ENCODE measurements at regions not wholly inside any gene's neighbourhood (a gene's known extent, or its start where the extent isn't known, plus 50 kb on each side); places are given as distances from the start of the nearest gene placed in this dataset.

DNA sequence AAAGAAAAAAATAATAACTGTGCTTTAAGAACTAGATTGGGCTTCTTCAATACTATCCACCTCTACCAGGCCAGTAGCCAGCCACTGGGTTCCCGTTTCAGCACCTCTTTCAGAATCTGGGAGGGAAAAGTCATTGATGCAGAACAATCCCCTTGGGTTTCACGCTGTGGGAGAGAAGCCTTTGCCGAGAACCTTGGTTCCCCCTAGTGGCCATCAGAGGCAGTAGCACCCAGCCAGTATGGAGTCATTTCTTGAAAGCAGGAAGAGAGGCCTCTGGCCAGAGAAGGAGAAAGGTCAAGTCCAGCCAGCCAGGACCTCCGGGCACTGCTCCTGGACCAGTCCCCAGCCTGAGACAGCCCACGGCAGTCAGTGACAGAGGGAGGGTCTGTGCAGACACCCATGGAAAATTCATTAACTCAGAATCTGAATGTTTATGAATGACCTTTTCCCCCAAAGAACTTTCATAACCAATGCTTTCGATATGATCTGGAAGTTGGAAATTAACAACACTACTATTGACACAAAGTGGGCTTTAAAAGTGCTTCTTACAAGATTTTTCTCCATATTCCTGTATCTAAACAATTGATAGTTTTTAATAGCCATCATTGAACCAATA is 51.2 kb upstream of the CDH5 start:
- DNase-seq = peak; percentile 55

DNA sequence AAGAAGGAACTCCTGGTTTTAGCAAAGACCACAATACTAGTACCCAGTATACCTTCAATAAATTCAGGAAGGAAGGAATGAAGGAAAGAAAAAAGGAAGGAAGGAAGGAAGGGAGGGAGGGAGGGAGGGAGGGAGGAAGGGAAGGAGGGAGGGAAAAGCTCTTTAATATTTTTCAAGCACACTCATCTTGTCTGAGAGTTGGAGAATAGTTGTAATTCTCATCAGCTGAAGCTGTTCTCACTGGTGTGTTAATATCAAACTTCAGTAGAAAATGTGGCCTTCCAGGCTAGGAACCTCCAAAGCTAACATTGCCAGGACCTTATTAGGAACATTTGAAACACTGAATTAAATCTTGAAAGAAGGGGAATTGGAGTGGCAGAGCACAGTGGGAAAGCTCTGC is 55.2 kb upstream of the CDH5 start:
- DNase-seq = no peak

DNA sequence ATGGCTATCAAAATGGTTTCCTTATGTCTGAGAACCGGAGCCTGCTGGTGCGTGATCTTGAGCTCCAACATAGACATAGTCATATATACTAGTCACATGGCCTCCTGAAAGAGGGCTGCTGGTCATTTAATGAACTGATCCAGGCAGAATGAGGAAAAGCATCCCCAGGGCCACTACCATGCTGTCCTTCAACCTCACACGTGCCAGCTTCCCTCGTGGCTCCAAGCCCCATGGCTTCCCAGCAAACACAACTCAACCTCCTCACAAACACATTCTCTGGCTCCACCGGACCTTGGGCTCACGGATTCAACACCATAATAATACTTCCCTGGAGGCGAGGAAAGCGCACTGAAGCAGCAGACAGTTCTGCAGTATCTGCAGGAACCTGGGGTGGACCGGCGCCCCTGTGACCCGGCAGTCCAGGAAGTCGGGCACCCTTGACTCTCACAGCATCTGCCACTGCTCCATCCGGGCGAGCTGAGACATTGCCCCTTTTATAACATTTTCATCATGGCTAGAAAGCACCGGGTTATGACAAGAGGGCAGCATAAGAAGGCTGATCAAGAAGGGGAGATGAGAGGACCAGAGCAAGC is 57.2 kb upstream of the CDH5 start:
- DNase-seq = no peak

DNA sequence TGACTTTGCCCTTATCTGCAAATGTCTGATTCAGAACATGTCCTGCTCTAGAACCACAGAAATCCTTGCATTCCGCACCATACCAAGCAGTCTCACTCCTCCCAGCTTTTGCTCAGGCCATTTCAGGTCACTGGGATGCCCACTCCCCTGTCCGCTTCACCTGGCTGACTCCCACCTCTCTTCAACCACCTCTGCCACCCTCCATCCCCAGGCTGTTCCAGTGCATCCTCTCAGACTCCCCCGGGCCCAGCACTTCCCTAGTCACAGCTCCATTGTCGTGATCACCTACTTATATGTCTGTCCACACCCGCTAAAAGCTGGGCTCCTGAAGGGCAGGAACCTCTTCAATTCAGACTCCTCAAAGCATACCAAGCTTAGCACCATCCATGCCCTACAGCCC is 58.4 kb upstream of the CDH5 start:
- DNase-seq = no peak

DNA sequence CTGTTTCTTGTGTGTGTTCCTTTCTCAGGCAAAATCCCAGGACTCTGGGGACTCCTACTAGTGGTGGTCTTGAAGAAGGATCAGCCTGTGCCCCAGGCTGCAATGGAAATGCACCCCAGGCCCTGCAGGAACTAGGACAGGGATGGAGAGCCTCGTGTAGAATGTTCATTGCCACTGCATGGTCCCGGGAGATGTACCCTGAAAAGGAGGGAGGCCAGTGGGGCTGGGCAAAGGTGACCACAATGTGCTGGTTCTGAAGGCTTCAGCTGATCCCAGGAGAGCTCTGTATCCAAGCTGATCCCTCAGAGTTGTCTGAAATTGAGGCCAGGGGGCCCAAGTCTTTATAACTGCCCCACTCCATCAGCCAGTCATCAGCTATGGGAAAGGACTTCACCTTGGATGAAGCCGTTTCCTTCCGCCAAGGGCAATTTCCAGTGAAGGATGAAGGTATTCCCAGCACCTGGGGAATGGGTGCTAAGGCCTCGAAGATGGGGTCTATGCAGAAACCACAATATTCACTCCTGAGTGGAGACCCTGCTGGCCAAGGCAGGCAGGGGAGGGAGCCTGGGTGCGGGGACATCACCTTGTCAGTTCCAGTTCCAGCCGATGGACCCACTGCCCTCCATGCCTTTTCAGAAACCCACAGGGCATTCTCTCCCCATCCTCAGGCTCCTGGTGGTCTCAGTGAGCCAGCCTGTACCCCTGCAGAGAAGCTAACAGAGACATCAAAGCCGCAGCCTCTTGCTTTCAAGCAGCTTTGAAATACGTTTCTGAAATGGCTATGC is 59.9 kb upstream of the CDH5 start:
- no peak for DNase-seq

DNA sequence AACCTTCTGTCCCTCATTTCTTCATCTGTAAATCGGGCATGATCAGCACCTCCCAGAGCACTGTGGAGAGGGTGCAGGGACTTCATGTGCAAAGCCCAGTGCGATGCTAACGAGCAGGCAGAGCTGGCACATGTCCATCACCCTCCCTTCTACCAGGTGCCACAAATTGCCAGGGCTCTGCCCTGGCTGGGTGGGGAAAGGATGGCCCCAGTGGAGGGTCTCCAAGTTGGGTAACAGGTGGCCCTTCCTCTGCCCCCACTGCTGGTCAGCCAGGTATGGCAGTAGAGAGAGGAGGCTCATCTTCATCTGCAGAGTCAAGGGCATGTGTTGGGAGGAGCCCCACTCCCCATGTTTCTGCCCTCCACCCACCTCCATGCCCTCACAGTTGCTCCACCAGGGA is 61.5 kb upstream of the CDH5 start:
- no peak for DNase-seq

DNA sequence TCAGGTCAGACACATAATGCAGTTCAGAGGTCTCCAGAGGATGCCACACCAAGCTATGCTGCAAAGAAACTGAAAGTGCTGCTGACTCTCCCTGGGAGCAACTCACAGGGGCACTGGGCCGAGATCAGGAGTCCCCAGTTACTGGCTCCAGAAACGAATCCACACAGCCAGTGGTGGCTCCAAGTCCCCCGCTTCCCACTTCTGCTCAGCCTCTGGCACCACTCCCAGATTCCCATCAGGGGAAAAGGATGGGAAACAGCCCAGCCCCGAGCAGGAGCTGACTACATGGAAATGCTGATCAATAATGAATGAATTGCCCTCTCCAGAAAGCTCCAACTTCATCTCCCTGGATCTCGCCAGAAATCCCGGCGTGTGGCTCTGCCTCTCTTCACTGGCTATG is 62.3 kb upstream of the CDH5 start:
- no peak for DNase-seq

DNA sequence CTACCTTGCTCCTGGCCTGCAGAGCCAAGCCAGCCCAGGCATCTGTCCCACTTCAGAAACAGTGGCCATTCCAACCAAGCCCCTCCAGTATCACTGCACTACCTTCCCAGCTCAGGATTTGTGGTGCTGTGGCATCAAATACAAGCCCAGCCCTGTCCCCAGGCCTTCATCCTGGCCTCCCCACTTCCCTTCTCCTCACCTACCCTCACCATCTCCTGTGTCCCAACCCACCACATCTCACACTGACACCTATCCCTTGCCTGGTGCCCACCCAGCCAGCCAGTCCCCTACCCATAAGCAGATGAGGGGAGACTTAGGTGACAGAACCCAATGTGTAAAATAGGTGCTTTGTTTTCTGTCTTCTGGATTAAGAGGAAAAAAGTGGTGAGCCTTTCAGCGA is 66.0 kb upstream of the CDH5 start:
- DNase-seq = no peak

DNA sequence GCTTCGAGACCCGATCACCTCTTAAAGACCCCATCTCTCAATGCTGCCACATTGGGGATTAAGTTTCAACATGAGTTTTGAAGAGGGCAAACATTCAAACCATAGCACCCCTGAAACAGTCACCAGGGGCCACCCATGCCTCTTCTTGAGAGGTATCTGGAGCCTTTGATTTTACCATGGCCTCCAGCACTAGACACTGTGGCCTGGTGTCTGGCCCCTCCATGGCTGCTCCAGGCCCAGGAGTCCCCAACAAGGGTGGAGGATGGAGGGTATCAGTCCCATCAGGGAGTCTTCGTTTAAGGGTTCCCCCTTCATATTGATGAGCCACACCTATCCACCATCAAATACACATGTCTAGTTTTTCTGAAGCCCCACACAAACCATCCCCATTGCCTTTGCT is 66.5 kb upstream of the CDH5 start:
- no peak for DNase-seq

DNA sequence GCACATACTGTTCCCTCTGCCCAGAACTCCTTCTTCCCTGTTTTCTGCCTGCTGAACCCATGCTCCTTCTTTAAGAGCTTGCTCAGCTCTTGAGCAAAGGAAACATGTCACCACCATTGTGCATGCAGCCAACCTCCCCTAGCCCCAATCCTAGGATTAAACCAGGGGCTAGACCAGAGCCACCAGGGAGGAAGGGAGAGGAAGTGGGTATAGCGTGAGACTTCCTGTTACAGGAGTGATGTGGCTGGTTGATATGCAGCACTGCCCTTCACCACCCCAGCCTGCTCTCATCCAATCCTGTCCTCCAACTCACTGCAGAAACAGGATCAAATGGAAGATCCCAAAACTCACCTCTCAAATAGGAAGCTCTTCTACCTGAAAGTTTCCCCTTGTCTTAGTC is 67.1 kb upstream of the CDH5 start:
- DNase-seq = no peak

DNA sequence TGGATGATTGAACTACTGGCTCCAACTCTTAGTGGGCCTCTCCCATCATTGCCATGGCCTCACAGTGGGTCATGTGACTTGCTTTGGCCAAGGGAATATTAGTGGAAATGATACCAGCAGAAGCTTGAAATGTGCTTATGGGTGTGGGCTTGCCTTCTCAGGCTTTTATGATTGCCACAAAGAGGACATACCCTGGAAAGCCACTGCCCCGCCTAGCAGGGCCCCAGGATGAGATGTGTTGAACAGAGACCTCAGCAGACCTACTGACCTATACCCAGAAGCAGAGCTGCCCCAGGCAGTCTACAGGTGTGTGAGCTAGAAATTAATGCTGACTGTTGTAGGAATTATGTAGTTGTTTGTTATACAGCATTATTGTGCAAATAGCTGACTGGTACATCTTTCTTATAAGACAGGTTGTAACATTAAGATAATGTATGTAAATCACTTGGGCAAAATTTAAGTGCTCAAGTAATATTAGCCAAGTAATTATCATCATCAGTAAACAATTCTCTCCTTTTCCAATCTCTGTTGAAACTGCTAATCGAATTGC is 67.8 kb upstream of the CDH5 start:
- no peak for DNase-seq

DNA sequence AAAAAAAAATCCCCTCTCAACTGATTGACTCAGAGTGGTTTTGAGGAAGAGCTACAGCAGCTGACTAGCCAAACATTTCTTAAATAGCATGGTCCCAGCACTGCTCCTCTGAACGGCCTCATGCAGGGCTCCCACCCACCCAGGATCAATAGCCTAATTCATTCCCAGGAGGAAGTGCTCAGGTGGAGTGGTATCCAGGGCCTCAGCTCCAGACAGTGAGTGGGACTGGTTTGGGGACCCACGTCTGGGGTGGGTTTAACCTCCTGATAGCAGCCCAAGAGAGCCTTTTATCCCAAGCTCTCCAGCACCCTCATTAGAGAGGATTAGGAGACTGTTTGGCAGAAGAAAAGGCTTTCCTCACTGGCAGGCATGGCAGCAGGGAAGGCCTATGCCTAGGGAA is 68.5 kb upstream of the CDH5 start:
- no peak for DNase-seq

DNA sequence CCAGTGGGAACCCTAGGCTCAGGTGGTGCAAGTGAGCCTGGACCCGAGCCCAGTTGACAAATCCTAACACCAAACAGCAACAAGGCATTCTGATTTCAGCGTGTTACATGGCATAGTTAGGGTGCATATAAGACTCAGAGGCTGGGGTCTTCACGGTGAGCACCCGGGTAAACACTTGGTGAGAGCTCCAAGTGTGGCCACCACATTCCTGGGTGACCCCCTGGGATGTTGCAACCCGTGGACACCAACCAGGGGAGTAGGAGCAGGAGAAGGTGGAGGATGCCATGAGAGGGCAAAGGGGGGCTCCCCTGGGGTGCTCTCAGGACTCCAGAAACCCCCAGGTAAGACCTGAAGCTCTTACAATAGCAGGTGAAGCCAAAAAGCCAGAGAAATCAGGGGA is 69.9 kb upstream of the CDH5 start:
- no peak for DNase-seq

DNA sequence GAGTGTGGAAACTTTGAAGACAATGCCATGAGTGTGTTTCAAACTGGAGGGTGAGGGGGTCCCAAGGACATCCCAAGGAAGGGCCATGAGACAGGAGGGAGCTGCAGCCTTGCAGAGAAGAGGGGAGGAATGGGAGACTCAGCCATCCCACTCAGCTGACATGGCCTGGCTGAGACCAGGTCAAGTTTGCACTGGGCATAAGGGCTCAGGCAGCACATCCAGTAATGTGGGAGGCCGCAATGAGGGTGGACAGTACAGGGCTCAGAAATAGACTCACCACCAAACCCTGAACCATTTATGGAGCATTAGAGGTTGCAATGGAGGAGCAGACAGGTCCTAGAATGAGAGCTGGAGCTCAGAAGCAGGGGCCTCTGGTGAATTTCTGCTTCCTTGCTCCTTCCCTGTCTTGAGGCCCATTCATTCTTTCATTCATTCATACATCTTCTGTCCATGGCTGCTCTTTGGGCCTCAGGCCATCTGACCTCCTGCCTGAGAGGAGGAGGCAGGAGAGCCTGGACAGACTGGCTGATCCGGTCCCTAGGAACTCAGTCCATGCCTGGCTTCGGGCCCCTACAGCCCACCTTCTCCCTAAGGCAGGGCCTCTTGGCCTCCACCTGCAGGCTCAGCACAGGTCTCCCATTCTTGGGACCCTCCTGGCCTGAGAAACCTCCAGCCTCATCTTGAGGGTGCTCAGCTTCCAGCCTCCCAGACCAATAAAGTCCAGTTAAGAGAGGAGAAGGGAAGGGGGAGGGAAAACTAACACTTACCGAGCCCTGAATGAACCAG is 70.5 kb upstream of the CDH5 start:
- DNase-seq = no peak

DNA sequence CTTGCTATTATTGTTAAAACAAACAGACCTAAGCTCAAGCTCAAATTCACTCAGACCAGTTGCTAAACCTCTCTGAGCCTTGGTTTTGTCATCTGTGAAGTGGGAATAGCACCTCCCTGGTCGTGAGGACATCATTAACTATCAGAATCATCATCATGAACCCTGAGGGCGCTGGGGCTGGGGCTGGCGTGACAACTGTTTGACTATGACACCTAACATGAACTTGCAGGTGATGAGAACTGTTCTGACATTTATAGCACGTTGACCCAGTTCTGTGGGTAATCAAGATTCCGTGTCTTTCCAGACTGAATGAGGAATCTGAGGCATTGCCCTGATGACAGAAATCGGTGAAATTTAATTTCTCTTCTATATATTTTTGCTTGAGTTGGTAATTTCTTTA is 71.3 kb upstream of the CDH5 start:
- DNase-seq = no peak

DNA sequence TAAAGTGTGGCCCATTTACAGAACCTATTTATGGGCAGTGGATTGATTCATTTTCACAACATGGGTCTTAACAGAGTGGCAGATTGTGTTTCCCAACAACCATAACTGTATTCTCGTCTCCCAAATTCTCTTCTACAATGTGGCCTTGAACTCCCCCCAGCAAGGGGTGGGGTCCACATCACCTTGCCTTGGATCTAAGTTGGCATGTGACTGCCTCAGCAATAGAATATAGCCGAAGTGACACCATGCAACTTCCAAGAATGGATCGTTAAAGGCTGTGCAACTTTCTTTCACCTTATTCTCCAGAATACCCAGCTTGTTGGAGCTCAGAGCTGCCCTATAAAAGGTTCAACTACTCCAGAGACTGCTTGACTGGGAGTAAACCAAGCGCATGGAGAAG is 72.0 kb upstream of the CDH5 start:
- no peak for DNase-seq

DNA sequence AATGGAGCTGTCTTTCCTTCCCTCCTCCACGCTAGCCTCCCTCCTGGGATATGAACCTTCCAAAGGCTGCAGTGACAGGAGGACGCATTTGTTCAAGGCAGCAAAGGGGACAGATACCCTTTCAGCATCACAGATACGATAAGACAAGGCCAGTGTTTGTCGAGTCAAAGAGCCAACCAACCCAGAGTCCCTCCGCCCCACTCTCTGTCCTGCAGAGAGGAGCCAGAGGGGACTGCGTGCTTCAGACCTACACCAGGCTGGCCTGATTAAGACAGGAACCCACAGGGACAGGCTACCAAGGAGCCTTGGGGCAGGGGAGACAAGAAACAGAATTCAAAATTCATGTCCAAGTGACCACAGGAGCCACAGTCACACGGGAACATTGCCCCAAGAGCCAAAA is 72.6 kb upstream of the CDH5 start:
- DNase-seq = no peak

DNA sequence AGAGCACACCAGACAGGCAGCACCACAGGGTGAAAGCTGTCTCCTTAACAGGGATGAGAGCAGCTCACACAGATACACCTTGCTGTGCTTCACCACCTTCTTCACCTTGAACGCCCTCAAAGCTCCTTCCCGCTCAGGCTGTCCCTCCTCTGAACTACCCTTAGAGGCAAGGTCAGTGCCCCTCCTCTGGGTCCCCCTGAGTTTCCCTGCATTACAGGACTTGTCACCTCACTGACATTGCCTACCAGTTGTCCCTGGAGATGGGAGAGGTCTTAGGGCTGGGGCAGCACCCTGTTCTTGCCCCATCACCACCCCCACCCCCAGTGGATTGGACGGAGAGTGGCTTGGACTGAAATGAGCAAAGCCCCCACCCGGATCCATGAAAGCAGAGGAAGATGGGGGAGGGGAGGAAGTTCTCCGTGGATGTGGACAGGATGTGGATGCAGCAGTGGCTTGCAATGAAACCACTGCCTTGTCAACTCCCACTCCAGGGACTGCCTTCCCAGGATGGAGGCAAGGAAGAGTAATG is 73.2 kb upstream of the CDH5 start:
- DNase-seq = no peak

DNA sequence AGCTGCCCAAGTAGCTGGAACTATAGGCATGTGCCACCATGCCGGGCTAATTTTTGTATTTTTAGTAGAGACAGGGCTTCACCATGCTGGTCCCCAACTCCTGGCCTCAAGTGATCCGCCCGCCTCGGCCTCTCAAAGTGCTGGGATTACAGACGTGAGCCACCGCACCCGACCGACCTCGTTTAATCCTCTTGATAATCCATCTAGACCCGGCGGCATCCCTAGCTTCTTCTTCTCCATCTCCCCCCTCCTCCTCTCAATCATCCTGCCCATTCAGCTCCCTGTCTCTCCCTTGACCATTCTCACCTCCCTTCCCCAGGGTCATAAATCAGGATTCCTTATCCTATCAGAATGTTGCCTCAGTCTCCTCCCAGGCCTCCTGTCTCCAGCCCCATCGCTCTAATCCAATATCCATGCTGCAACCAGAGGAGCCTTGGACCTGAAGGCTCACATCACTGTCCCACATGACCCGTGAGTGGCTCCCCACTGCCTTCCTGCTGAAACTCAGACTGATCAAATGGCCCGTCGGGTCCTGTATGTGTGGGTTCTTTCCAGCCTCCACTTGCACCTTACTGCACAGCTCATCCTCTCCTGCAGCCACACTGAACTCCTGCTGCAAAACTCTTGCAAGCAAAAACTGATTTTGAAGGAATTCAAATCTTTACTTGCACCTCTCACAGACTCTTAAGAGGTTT is 74.1 kb upstream of the CDH5 start:
- no peak for DNase-seq

DNA sequence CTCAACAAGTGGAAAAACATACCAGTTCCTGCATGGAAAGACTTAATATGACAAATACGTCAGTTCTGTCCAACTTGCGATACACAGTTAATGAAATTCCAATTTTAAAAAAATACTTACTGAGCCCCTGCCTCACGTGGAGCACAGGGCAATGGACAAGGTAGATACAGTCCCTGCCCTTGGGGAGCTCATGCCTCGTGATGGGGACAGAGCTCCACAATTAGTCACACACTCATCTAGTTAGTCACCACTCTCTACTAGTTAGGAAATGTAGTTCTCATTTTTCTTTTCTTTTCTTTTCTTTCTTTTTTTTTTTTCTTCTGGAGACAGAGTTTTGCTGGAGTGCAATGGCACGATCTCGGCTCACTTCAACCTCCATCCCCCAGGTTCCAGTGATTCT is 74.7 kb upstream of the CDH5 start:
- no peak for DNase-seq

DNA sequence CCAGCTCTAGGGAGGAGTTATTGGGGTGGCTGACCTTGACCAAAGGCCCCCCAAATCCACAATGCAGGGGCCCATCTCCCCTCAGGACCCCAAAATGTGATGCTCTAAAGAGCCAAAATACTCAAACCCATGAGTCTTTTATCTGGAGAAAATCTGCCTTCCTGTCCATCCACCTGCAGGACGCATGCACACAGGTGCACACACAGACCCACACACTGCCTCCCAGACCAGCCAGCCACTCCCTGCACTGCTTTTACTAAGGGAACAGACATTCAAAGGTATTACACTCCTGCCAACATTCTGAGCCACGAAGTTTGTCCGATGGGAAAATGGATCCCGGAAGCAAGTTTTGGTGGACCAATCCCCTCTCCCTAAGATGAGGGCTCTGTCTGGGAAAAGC is 76.1 kb upstream of the CDH5 start:
- DNase-seq = no peak

DNA sequence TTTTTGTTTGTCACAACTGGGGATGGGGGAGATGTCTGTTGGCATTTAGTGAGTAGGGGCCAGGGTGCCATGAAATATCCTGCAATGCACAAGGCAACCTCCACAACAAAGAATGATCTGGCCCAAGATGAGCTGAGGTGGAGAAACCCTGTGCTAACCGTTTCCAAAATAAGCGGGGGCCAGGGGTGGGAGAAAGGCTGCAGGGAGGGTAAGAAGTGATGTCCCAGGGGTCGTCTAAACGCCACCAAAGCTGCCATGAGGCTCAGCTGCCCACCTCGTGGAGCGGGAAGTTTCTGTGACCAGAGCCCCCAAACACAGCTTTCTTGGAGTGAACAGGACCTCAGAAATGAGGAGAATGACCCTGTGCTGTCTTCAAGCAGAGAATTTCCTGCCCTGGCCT is 76.5 kb upstream of the CDH5 start:
- DNase-seq = no peak
